SK-N-SH (cell line): ENCODE measurements at regions not wholly inside any gene's neighbourhood (a gene's known extent, or its start where the extent isn't known, plus 50 kb on each side); places are given as distances from the start of the nearest gene placed in this dataset.

Experiments
- CTCF ChIA-PET: fragments of 300-600, 350-600 bp; formaldehyde crosslinking; extraction: SDS; loops from one replicate; lab custom pipeline; 2021; lab: Yijun Ruan, JAX
- POLR2A ChIA-PET: fragments of 350-600 bp; sonication (Branson Sonifier 250); formaldehyde crosslinking; extraction: SDS; loops from one replicate; lab custom pipeline; 2020; ENCODE audit warnings: antibody characterized with exemption, inconsistent platforms; lab: Yijun Ruan, JAX
- DNase-seq: peaks from one replicate; pipeline ENCODE4 v3.0.0; 2012
- H2AFZ ChIP-seq: fragments of 200-600 bp; sonication (generic); 2 replicates; pipeline ENCODE4 v1.8.1; 2016; ENCODE audit warnings: antibody characterized with exemption, mild to moderate bottlenecking, low read depth
- H3F3A ChIP-seq: fragments of 200-600 bp; sonication (generic); replicated peaks from 2 replicates; pipeline ENCODE3; 2016; ENCODE audit warnings: antibody characterized with exemption, mild to moderate bottlenecking; ENCODE audit not compliant: insufficient read depth
- H3K27ac ChIP-seq, 2 experiments: fragments of 200-500 bp in 1 of 2; fragments of 200-600 bp in 1 of 2; sonication (Bioruptor generic) in 1 of 2; sonication (generic), shearing (Covaris generic) in 1 of 2; 2 replicates each; pipeline versions ENCODE4 v1.5.1 to v1.6.1; 2014 to 2016; ENCODE audit warnings: low read depth in 2 of 2, inconsistent platforms in 1 of 2, low read length in 1 of 2, mild to moderate bottlenecking in 1 of 2, mixed read lengths in 1 of 2
- H3K27me3 ChIP-seq: fragments of 200-600 bp; sonication (generic), shearing (Covaris generic); 2 replicates; pipeline ENCODE4 v1.6.1; 2016; ENCODE audit warnings: mixed run types; ENCODE audit not compliant: insufficient read depth
- H3K36me3 ChIP-seq, 2 experiments: fragments of 200-500 bp in 1 of 2; fragments of 200-600 bp in 1 of 2; sonication (Bioruptor generic) in 1 of 2; sonication (generic) in 1 of 2; replicated peaks in 1 of 2; 2 replicates each; pipeline versions ENCODE3 to v1.5.1; 2014 to 2016; ENCODE audit warnings: low read length in 1 of 2, mild to moderate bottlenecking in 1 of 2; ENCODE audit not compliant: insufficient read depth in 2 of 2, control insufficient read depth in 1 of 2
- H3K4me1 ChIP-seq, 2 experiments: fragments of 200-500 bp in 1 of 2; fragments of 200-600 bp in 1 of 2; sonication (Bioruptor generic) in 1 of 2; sonication (generic), shearing (Covaris generic) in 1 of 2; 2 replicates each; pipeline versions ENCODE4 v1.5.1 to v1.6.1; 2014 to 2016; ENCODE audit warnings: low read depth in 1 of 2, low read length in 1 of 2, mixed run types in 1 of 2; ENCODE audit not compliant: insufficient read depth in 2 of 2, control insufficient read depth in 1 of 2
- H3K4me2 ChIP-seq: fragments of 200-600 bp; sonication (generic), shearing (Covaris generic); 2 replicates; pipeline ENCODE4 v1.6.1; 2017; ENCODE audit warnings: mixed run types
- H3K4me3 ChIP-seq, 2 experiments: fragments of 200-500 bp in 1 of 2; fragments of 200-600 bp in 1 of 2; sonication (Bioruptor generic) in 1 of 2; sonication (generic), shearing (Covaris generic) in 1 of 2; 2 replicates each; pipeline versions ENCODE4 v1.5.1 to v1.8.1; 2014 to 2016; ENCODE audit warnings: low read depth in 2 of 2, inconsistent platforms in 1 of 2, low read length in 1 of 2, mild to moderate bottlenecking in 1 of 2, mixed read lengths in 1 of 2, moderate library complexity in 1 of 2
- H3K79me2 ChIP-seq: fragments of 200-600 bp; sonication (generic); 2 replicates; pipeline ENCODE4 v1.8.1; 2017; ENCODE audit warnings: mild to moderate bottlenecking; ENCODE audit not compliant: insufficient read depth
- H3K9ac ChIP-seq: fragments of 200-600 bp; sonication (generic); 2 replicates; pipeline ENCODE4 v1.6.1; 2017; ENCODE audit warnings: mixed run types
- H3K9me2 ChIP-seq: fragments of 200-600 bp; sonication (generic); 2 replicates; pipeline ENCODE4 v1.6.1; 2017; ENCODE audit warnings: mixed run types
- H3K9me3 ChIP-seq: fragments of 200-600 bp; sonication (generic); 2 replicates; pipeline ENCODE4 v1.6.1; 2017; ENCODE audit warnings: mixed run types, mild to moderate bottlenecking, moderate library complexity
- H4K20me1 ChIP-seq: fragments of 200-600 bp; sonication (generic); 2 replicates; pipeline ENCODE4 v1.6.1; 2017; ENCODE audit warnings: mild to moderate bottlenecking, mixed run types; ENCODE audit not compliant: insufficient read depth
- EZH2phosphoT487 ChIP-seq: fragments of 200-600 bp; sonication (generic); IDR thresholded peaks from 2 replicates; pipeline ENCODE4 v1.6.1; 2017; ENCODE audit warnings: low read depth, mixed run types, mild to moderate bottlenecking, antibody characterized with exemption, moderate library complexity, borderline replicate concordance
- FOSL2 ChIP-seq: IDR thresholded peaks from 2 replicates; pipeline ENCODE4 v1.4.0; 2012; ENCODE audit warnings: low read depth, mild to moderate bottlenecking, moderate library complexity, borderline replicate concordance
- JUND ChIP-seq: IDR thresholded peaks from 2 replicates; pipeline ENCODE4 v1.4.0; 2012
- MEF2A ChIP-seq: IDR thresholded peaks from 2 replicates; pipeline ENCODE4 v1.4.0; 2012; ENCODE audit warnings: low read depth, borderline replicate concordance
- NRF1 ChIP-seq: IDR thresholded peaks from 2 replicates; pipeline ENCODE4 v1.6.1; 2012; ENCODE audit warnings: low read depth, mild to moderate bottlenecking, low read length
- PBX3 ChIP-seq: IDR thresholded peaks from 2 replicates; pipeline ENCODE4; 2012
- POLR2AphosphoS5 ChIP-seq: IDR thresholded peaks from 2 replicates; pipeline ENCODE4 v1.6.1; 2012; ENCODE audit warnings: low read depth, low read length
- RAD21 ChIP-seq: IDR thresholded peaks from 2 replicates; pipeline ENCODE4 v1.6.1; 2012; ENCODE audit warnings: mild to moderate bottlenecking, low read length
- RFX5 ChIP-seq: IDR thresholded peaks from 2 replicates; pipeline ENCODE4 v1.6.1; 2012; ENCODE audit warnings: mild to moderate bottlenecking, improper control_type of control experiment, low read length
- SMC3 ChIP-seq: IDR thresholded peaks from 2 replicates; pipeline ENCODE4 v1.6.1; 2012; ENCODE audit warnings: low read depth, low read length, improper control_type of control experiment
- TCF12 ChIP-seq: IDR thresholded peaks from 2 replicates; pipeline ENCODE4 v1.4.0; 2012
- YY1 ChIP-seq: IDR thresholded peaks from 2 replicates; pipeline ENCODE4 v1.4.0; 2012; ENCODE audit warnings: low read depth, mild to moderate bottlenecking
- WGBS: methylation state at CpG from one replicate; pipeline ENCODE4 v1.1.6; 2017; ENCODE audit warnings: low lambda C conversion rate; 5-methylcytosine and 5-hydroxymethylcytosine counted together
- TF ChIP-seq, protein P1 (sequence below): fragments of 150-350 bp; IDR thresholded peaks from 2 replicates; pipeline ENCODE4 v1.6.1; 2016; ENCODE audit warnings: mild to moderate bottlenecking, low read depth, low read length
- TF ChIP-seq, protein P2 (sequence below): fragments of 200-600 bp; sonication (generic); IDR thresholded peaks from 2 replicates; pipeline ENCODE4 v1.6.1; 2017; ENCODE audit warnings: antibody characterized with exemption, mild to moderate bottlenecking, moderate library complexity

DNA sequence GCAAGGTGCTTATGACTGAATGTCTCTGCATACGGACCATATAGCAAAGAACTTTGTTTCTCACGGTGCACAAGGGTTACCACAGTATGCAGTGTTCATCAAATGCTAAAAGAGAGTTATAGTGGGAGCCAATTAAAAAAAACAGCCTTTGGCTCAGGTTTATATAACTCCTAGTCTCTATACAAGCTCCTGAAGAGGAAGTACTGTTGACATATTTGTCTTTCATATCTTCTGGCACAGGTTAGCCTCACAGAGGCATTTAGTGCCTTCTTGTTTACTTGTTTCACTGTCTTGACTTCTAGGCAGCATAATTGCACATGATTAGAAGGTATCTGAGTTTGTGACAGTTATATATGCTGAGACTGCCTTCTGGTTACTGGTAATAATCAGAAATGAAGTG lies 158.8 kb upstream of the FAM47C start:
- Histone ChIP-seq H3K27me3 (no peaks in the 10 kb centered on the region), H3K27ac (no peak overlapping the region), H3K36me3 (no peaks in the 10 kb centered on the region), H3K4me3 (no peak overlapping the region), H4K20me1 (no peaks in the 10 kb centered on the region), H3K4me2 (no peak overlapping the region), H3K9me3 (no peaks in the 10 kb centered on the region), H3K79me2 (no peaks in the 10 kb centered on the region), H2AFZ (no peak overlapping the region)
- CTCF ChIA-PET, result interaction anchor here (0.8 kb wide), 1 partner anchor 19 kb away, joined by 3 read pairs; no protein-coding TSS in a partner anchor
- no peak for DNase-seq
- WGBS, result 6% methylated on average over 2 of the region's 2 CpGs
- no peak for TF ChIP-seq SMC3
- no peak for TF ChIP-seq POLR2AphosphoS5
- TF ChIP-seq, protein P1, sequence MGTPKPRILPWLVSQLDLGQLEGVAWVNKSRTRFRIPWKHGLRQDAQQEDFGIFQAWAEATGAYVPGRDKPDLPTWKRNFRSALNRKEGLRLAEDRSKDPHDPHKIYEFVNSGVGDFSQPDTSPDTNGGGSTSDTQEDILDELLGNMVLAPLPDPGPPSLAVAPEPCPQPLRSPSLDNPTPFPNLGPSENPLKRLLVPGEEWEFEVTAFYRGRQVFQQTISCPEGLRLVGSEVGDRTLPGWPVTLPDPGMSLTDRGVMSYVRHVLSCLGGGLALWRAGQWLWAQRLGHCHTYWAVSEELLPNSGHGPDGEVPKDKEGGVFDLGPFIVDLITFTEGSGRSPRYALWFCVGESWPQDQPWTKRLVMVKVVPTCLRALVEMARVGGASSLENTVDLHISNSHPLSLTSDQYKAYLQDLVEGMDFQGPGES, result no peak
- TF ChIP-seq, all 33 proteins: peak for 0
- no peak overlapping the region for H3K9ac ChIP-seq
- no peaks in the 10 kb centered on the region for H3F3A ChIP-seq
- no peaks in the 10 kb centered on the region for H3K9me2 ChIP-seq
- H3K4me1 ChIP-seq, result no peaks in the 10 kb centered on the region
- POLR2A ChIA-PET, result no interaction called here

GRCh38 chrX:36856849-36857248 lies 151.3 kb upstream of the FAM47C start:
- no peaks in the 10 kb centered on the region for H3K79me2 ChIP-seq
- H3K27me3 ChIP-seq, result no peaks in the 10 kb centered on the region
- no peaks in the 10 kb centered on the region for H3K9me3 ChIP-seq
- no peaks in the 10 kb centered on the region for H3F3A ChIP-seq
- no peak overlapping the region for H3K4me2 ChIP-seq
- TF ChIP-seq, protein P2, sequence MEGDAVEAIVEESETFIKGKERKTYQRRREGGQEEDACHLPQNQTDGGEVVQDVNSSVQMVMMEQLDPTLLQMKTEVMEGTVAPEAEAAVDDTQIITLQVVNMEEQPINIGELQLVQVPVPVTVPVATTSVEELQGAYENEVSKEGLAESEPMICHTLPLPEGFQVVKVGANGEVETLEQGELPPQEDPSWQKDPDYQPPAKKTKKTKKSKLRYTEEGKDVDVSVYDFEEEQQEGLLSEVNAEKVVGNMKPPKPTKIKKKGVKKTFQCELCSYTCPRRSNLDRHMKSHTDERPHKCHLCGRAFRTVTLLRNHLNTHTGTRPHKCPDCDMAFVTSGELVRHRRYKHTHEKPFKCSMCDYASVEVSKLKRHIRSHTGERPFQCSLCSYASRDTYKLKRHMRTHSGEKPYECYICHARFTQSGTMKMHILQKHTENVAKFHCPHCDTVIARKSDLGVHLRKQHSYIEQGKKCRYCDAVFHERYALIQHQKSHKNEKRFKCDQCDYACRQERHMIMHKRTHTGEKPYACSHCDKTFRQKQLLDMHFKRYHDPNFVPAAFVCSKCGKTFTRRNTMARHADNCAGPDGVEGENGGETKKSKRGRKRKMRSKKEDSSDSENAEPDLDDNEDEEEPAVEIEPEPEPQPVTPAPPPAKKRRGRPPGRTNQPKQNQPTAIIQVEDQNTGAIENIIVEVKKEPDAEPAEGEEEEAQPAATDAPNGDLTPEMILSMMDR, result peak; percentile 43
- TF ChIP-seq POLR2AphosphoS5, result no peak
- no peak for TF ChIP-seq EZH2phosphoT487
- TF ChIP-seq RAD21, result 0 out of 2 replicates have a peak, but pooled peaks have one; percentile 7
- no peaks in the 10 kb centered on the region for H4K20me1 ChIP-seq
- no peaks in the 10 kb centered on the region for H3K36me3 ChIP-seq
- H3K9ac ChIP-seq, result no peak overlapping the region
- ChIA-PET POLR2A (no interaction called here), CTCF (no interaction called here)
- 0% methylated on average over 3 of the region's 3 CpGs for WGBS
- no peaks in the 10 kb centered on the region for H3K9me2 ChIP-seq
- H2AFZ ChIP-seq, result no peak overlapping the region
- H3K27ac ChIP-seq, result no peak overlapping the region
- DNase-seq, result no peak
- H3K4me3 ChIP-seq, result no peak overlapping the region
- H3K4me1 ChIP-seq, result no peaks in the 10 kb centered on the region

- H3K9ac ChIP-seq, result no peak overlapping the region
- H3K27me3 ChIP-seq, result no peaks in the 10 kb centered on the region
- H3K4me2 ChIP-seq, result no peak overlapping the region
- POLR2A ChIA-PET, result no interaction called here
- H3K27ac ChIP-seq, result no peak overlapping the region
- no peaks in the 10 kb centered on the region for H4K20me1 ChIP-seq
- H3K36me3 ChIP-seq, result no peaks in the 10 kb centered on the region
- H3K79me2 ChIP-seq, result no peaks in the 10 kb centered on the region
- CTCF ChIA-PET, result interaction anchor here (1.2 kb wide), 1 partner anchor 969 kb away, joined by 3 read pairs; no protein-coding TSS in a partner anchor
- no peak for TF ChIP-seq TCF12
- no peak for TF ChIP-seq MEF2A
- no peak for TF ChIP-seq FOSL2
- TF ChIP-seq EZH2phosphoT487, result no peak
- TF ChIP-seq YY1, result no peak
- TF ChIP-seq RFX5, result no peak
- no peak for TF ChIP-seq NRF1
- no peak for TF ChIP-seq JUND
- TF ChIP-seq SMC3, result no peak
- no peak for TF ChIP-seq POLR2AphosphoS5
- no peak for TF ChIP-seq PBX3
- H3K4me1 ChIP-seq, result no peaks in the 10 kb centered on the region
- no peaks in the 10 kb centered on the region for H3F3A ChIP-seq
- no peak overlapping the region for H2AFZ ChIP-seq
- H3K9me3 ChIP-seq, result no peaks in the 10 kb centered on the region
- 27% methylated on average over 7 of the region's 7 CpGs for WGBS
- no peak for DNase-seq
- H3K9me2 ChIP-seq, result no peaks in the 10 kb centered on the region
- H3K4me3 ChIP-seq, result no peak overlapping the region
Observed at GRCh38 chrX:36859231-36859630, 148.9 kb upstream of the FAM47C start.
